GM19238 (cell line): ENCODE measurements at regions not wholly inside any gene's neighbourhood (a gene's known extent, or its start where the extent isn't known, plus 50 kb on each side); places are given as distances from the start of the nearest gene placed in this dataset.

Experiments
- DNase-seq: peaks from one replicate; pipeline ENCODE4 v3.0.0; 2011; ENCODE audit warnings: low spot score; ENCODE audit not compliant: insufficient read length

DNA sequence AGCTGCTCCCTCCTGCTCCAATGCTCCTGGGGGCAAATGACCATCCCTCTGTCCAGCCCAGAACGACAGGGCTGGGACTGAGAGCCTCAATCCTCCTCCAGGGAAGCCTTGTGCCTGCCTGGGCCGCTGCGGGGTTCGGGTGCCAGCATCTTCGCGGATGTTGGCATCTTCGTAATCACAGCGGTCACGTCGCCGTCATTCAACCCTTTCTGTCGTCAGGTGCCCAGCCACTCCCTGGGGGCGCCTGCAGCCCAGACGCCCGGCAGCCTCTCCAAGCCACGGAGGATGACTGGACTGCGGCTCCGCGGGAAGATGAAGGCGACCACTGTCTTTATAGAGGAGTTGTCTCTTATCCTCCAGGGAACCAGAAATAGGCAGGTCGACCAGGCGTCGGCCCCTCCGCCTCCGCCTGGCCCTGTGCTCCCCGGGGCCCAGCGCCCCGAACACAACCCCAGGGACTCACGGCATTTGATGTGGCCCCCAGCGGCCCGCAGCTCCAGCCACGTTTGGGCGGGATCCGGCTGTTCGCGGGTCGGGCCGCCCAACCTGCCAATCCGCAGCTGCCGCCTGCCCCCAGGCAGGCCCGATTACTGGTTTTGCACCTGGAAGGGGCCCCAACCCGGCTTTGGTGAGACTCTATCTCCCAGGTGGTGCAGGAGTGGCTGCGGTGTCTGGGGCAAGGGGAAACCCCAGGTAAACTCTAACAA lies 113.9 kb downstream of the THNSL2 start:
- no peak for DNase-seq

DNA sequence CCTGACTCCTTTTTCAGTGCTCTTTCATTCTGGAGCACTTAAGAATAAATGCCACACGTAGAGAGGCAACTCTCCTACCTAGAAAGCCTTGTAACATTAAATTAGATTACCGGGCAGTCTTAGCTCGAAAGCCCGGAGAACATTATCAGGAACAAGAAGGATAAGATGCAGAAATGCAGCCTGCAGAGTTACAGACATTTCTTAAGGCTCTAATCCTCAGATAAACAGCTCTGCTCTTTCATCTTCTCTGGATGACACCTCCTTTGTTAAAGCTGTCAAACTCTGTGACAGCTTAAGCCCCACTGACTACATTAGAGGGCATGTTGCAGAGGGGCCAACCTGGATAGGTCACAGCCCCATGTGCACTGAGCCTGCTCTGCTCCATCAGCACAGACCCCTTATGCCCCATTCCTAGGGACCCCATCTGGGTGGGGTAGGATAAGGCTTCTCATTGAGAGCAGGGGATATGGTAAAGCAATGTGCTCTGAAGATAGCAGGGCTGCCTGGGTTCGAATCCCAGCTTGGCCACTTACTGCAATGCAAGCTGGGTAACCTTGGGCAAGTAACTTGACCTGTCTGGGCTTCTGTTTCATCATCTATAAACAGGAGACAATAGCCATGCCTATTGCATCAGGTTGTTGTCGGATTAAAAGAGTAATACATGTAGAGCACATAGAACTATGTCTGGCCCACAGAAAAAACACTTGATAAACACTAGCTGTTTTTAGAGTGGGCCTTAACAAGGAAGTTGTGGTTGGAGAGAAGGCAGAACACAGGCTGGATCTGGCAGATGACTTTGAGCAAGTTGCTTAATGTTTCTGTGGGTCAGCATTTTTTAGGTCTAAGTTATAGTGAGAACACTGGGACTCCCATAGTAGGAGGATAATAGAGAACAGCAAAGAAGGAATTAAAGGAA lies 111.4 kb downstream of the THNSL2 start:
- DNase-seq, result no peak

DNA sequence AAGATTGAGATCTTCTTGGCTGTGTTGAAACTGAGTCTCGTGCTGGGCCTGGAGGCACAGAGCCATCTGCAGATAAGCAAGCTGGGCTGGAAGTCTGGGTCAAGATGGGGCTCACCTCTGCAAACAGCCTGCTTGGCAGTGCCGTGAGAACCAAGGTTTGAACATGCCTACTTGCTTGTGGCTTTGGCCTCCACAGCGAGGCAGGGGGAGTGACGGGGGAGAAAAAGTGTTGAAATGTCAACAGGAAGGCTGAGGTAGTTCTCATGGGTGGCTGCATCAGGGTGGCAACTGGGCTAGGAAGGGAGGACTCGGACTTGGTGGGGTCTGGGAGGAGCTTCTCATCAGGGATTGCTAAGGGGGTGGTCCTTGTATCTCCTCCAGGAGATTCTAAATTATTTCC lies 99.7 kb downstream of the THNSL2 start:
- DNase-seq, result no peak

DNA sequence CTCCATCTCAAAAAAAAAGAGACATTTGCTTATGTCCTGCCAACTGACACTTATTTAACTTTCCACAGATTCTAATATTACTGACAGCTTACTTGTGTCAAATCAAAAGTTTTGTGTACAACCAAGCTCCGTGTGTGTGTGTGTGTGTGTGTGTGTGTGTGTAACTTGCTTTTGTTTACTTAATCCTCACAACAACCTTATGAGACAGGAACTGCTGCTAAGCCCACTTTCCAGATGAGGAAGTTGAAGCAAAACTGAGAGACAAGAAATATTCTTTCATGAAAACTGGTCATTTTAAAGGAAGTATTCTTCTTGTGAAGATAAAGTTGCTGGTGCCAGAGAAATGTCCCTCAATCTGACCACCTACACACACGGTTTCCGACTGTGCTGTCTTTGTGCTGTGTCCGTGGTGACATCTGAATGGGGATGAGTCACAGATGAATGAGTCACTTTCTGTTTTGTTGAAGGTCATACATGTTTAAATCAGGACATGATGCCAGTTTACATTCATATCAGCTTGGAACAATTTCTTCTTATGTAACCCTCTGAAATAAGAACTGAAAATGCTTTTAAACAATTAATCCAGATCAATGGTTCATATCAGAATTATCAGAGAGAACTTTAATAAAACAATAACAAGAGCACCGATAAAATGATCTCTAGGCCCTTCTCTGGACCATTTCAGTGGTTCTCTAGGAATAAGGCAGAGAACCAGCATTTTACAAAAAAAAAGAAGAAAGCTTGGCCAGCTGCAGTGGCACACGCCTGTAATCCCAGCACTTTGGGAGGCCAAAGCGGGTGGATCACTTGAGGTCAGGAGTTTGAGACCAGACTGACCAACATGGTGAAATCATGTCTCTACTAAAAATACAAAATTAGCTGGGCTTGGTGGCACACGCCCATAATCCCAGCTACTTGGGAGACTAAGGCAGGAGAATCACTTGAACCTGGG lies 95.5 kb downstream of the THNSL2 start:
- DNase-seq, result no peak

DNA sequence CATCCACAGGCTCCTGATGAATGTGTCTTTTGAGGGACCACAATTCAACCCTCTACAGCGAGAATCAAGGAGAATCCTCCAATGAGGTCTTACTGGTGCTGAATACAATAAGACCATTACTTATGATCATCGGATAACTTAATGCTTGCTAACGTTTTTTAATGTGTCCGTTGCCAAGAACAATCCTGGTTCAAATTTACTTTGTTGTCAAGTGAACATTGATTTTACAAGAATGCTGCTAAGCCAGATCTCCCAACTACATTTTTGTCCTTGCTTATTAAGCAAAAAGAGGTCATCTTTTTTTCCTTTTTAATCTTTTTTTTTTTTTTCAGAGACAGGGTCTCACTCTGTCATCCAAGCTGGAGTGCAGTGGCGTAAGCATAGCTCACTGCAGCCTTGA lies 93.7 kb downstream of the THNSL2 start:
- no peak for DNase-seq

DNA sequence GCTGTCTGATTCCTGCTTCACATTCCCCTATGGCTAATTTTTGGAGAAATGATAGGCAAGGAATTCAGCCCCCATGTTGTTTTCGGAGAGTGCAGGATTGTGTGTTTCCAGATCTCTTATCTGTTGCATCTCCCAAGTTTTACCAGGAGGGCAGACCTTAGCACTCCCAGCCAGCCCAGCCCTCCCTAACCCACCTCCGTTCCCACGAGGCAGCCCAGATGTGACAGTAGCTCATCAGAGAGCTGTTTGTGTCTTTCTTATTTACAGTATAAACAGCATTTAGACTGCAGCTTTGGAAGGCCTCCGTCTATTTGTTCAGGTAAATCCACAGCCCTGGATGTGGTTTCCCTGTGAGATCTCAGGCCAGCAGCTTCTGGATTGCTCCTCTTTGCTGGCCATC lies 91.6 kb downstream of the THNSL2 start:
- no peak for DNase-seq

DNA sequence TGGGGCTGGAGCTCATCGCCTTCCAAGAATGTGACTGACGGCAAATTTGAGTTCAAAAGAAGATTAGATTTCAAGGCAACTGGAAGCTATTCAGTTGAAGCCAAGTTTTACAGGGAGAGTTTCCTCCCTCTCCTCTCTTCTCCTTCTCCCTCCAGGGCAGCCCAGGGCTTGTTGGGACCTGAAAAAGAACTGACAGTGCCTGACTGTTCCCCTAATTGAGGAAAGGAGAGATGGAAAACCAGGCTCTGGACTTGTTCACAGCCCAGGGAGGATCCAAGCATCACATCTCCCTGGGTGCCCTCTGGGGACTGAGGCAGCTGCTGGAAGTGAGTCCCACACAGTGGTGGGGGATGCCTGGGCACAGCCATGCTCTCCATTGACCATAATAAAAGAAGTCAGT lies 88.1 kb downstream of the THNSL2 start:
- DNase-seq, result no peak

DNA sequence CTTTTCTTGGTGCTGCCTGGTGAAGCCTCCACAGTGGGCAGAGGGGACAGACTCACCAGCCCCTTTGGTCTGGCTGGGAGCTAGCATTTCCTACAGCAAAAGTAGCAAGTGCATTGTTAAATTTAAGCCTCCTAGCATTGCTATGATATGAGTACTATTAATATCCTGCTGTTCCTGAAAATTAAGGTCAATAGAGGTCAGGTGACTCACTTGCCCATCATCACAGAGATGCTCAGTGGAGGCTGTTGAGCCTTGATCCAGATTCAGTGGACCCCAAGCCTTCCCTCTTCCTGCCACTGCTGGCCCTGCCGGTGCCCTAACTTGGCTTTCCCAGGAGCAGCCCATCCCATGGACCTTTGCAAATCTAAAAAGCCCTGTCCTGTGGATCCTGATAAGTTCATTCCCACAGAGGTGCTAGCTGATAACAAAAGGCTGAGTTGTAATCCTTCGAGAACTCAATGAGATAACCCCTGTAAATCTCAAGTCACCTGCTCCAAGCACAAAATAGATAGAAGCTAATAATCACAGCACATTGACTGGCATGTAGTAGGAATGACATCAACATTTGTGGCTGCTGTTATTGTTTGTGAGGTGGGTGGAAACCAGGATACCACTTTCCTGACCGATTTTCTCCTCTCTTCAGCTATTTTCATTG lies 84.4 kb downstream of the THNSL2 start:
- DNase-seq, result no peak

DNA sequence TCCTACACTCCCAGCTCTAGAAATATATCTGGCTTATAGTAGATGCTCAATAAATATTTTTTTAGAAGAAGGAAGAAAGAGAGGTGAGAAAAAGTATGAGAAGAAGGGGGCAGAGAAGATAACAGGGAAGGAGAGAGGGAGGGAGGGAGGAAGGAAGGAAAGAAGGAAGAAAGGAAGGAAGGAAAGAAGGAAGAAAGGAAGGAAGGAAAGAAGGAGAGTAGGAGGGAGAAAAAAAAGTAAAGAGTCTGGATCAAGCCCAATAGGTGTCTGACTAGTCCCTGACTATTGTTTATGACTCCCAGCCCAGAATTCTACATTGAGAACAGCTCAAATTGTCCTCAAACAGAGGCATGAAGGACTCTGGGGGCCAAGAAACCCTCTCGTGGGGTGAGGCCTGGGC lies 83.9 kb downstream of the THNSL2 start:
- DNase-seq, result no peak

DNA sequence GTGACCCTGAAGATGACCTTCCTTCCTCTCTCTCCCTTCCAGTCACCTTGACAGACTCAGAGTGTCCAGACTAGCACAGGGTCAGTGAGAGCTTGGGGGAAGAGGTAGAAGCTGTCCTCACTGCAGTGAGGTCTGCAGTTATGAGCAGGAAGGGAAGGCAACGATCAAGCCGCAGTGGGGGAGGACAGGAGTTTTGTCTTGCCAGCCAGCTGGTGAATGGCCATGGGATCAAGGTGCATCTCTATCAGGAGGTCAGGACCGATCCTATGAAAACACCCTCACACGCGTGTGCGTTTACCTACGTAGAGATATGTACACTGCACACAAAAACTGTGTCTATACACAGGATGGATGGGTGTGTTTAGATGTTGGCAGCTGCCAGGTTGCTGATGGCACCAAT lies 83.2 kb downstream of the THNSL2 start:
- DNase-seq, result no peak

DNA sequence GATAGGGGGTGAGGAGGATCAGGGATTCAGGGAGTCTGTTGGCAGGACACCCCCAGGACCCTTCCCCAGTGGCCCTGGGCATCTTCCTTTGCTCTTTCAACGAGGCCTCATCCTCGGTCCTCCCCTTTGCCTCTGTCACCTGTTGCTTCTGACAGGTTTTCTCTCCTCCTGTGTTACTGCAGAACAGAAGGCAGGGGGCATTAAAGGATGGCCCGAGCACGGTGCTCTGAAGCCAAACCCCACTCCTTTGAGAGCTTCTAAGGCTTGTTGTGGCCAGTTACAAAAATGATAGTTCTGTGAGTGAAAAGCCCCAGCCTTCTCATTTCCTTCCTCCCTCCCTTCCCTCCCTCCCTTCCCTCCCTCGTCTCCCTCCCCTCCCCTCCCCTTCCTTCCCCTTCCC lies 82.5 kb downstream of the THNSL2 start:
- DNase-seq, result no peak

DNA sequence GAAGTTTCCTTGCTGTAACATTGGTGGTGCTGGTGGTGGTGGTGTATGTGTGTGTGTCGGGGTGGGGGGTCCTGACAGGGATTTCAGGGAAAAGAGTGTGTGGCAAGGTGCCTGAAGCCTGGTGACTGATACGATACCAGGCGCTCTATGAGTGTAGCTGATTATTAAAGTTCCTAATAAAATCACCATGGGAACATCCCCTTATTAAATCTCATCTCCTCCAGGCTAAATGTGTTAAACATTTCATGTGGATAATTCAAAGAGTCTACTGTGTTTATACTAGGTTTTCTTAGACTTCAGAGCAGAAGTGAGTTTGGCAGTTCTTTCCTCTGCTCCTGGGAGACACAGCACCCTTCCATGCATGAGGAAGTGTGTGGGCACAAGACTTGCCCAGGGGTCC lies 82.0 kb downstream of the THNSL2 start:
- no peak for DNase-seq

DNA sequence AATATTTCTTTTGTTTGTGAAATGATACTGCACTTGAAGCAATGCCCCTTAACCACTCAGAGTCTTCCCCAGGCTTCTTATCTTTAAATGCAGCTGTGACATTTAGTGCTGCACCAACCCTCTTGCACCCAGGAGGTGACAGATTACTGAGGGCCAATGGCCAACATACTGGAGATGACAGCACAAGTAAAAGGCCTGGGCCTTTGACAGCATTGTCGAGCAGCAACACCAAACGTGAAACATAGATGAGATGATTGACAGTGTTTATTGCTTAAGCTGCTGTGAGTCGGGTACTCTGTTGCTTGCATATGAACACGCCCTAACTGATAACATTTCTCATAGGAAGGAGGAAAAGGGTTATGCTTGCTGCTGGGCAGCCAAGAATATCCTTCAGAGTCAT lies 80.3 kb downstream of the THNSL2 start:
- DNase-seq, result no peak

DNA sequence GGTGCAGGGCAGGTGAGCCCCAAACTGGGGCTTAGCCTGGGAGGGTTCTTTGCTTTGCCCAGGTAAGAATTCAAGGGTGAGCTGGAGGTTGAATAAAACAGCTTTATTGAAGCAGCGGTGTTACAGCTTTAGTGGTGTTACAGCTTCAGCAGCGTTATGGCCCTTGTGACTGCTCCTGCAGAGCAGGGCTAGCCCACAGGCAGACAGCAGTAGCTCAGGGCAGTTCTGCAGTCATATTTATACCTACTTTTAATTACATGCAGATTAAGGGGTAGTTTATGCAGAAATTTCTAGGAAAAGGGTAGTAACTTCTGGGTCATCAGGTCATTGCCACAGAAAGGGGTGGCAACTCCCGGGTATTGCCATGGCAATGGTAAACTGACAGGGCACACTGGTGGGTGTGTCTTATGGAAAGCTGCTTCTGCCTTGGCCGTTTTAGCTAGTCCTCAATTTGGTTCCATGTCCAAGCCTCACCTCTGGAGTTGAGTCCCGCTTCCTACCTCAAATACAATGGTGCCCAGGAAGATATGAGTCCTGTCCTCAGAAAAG lies 78.2 kb downstream of the THNSL2 start:
- no peak for DNase-seq

DNA sequence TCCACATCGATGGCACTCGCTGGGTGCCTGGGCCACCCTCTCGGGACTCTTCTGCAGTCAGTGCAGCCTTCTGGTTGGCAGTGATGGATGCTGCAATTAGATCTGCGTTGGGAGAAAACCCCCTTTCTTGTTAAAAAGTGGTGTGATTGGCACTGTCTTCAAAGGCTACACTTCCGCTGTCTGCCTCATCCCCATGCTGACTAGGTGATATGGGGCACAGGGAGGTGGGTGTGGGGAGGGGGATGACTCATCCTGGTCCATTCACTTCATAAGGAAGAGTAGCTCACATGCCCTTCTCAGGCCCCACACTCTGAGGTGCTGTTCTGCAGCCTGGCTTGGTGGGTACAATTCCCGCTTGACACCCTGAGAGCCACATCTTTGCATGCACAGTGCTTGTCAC lies 77.4 kb downstream of the THNSL2 start:
- DNase-seq, result no peak

DNA sequence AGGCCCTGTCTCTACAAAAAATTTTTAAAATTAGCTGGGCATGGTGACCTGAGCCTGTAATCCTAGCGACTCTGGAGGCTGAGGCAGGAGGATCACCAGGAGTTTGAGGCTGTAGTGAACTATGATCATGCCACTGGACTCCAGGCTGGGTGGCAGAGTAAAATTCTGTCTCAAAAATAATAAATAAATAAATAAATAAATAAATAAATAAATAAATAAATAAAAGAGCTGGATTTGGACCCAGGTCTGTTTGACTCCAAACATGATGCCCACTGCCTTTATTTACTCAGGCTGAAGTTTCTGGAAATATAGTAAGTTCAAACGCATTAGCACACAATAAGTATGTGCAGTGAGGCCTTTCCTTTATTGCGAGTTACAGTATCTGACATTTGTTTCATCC lies 75.0 kb downstream of the THNSL2 start:
- no peak for DNase-seq

DNA sequence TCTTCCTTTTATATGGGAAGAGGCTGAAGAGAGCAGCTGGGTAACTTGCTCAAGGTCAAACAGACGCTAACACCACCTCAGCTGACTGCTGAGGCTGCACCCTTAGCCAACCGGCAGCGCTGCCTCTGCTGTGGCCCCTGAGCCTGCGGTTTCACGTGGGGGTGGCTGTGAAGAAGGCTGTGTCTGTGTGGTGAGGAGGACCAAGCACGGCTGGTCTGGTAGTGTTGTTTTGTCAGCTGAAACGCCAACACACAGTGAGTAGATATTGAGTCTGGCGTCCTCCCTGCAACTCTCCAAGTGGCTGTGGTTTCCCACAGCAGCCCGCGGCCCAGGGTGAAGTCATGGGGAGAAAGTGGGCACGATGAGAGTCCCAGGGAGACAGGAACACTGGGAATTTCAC lies 69.6 kb downstream of the THNSL2 start:
- DNase-seq, result no peak

DNA sequence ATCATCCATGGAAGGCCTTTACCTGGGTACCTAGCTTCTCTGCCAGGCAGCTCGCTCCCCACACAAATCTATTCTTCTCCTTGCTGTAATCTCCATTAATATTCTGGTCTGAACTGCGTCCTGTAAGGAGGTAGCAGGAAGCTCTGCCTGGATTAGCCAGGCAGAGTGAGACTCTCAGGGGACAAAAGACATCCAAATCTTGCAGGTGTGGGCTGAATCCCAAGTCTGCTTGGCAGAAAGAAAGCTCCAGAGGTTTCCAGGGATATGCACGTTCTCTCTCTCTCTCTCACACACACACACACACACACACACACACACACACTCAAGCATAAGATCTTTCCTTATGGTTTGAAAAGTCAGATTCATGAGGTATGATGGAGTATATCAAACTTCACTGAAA lies 66.5 kb downstream of the THNSL2 start:
- DNase-seq, result no peak
